ENCODE measurements at regions not wholly inside any gene's neighbourhood (a gene's known extent, or its start where the extent isn't known, plus 50 kb on each side); places are given as distances from the start of the nearest gene placed in this dataset.

GRCh38 chr5:17803971-17804370, 169.7 kb downstream of the TAF11L14 start:
- TF ChIP-seq POLR2AphosphoS5 (IDR thresholded peaks at IDR 0.05; ENCODE audit: insufficient read depth in 1 of 2, low read depth in 1 of 2) (no peak), CTCF (IDR thresholded peaks at IDR 0.05) (no peak), POLR2A (IDR thresholded peaks at IDR 0.05) (no peak)

All from vagina (tissue), 2 donors.